ENCODE measurements at regions not wholly inside any gene's neighbourhood (a gene's known extent, or its start where the extent isn't known, plus 50 kb on each side); places are given as distances from the start of the nearest gene placed in this dataset.

- no peak overlapping the region for H3K4me3 Mint-ChIP-seq
- H3K4me1 Mint-ChIP-seq (ENCODE audit: low read depth): no peaks in the 10 kb centered on the region
- H3K36me3 Mint-ChIP-seq (ENCODE audit: insufficient read depth in 2 of 2): no peaks in the 10 kb centered on the region
- no peak overlapping the region for H3K27ac Mint-ChIP-seq
- DNase-seq: no peak
- H3K9me3 Mint-ChIP-seq: peaks cover 6 to 10% of the 10 kb centered on the region in 2 donors
- no peaks in the 10 kb centered on the region for H3K27me3 Mint-ChIP-seq (ENCODE audit: low read depth)
- no peak for ATAC-seq (replicated peaks in 1 of 2)
Observed at GRCh38 chr2:21676676-21677075, 552.9 kb downstream of the TDRD15 start.

GRCh38 chr2:21683838-21684237, 560.1 kb downstream of the TDRD15 start:
- Mint-ChIP-seq H3K36me3 (ENCODE audit: insufficient read depth in 2 of 2) (no peaks in the 10 kb centered on the region), H3K9me3 (peaks cover 7 to 9% of the 10 kb centered on the region in 2 donors), H3K27me3 (ENCODE audit: low read depth) (no peaks in the 10 kb centered on the region), H3K27ac (no peak overlapping the region), H3K4me3 (no peak overlapping the region), H3K4me1 (ENCODE audit: low read depth) (no peaks in the 10 kb centered on the region)
- DNase-seq (no peak), ATAC-seq (replicated peaks in 1 of 2) (no peak)

- H3K27me3 Mint-ChIP-seq (ENCODE audit: low read depth): no peaks in the 10 kb centered on the region
- no peak overlapping the region for H3K27ac Mint-ChIP-seq
- no peak overlapping the region for H3K4me3 Mint-ChIP-seq
- DNase-seq (no peak), ATAC-seq (replicated peaks in 1 of 2) (no peak)
- H3K9me3 Mint-ChIP-seq: peaks cover 2 to 4% of the 10 kb centered on the region in 2 donors
- no peaks in the 10 kb centered on the region for H3K36me3 Mint-ChIP-seq (ENCODE audit: insufficient read depth in 2 of 2)
- no peaks in the 10 kb centered on the region for H3K4me1 Mint-ChIP-seq (ENCODE audit: low read depth)
Observed at GRCh38 chr2:21687589-21687988, 563.8 kb downstream of the TDRD15 start.

GRCh38 chr2:21690005-21690404, 566.2 kb downstream of the TDRD15 start:
- H3K9me3 Mint-ChIP-seq: peaks cover 2 to 4% of the 10 kb centered on the region in 2 donors
- H3K36me3 Mint-ChIP-seq (ENCODE audit: insufficient read depth in 2 of 2): no peaks in the 10 kb centered on the region
- H3K27me3 Mint-ChIP-seq (ENCODE audit: low read depth): no peaks in the 10 kb centered on the region
- no peak overlapping the region for H3K27ac Mint-ChIP-seq
- no peak for ATAC-seq (replicated peaks in 1 of 2)
- no peak for DNase-seq
- H3K4me1 Mint-ChIP-seq (ENCODE audit: low read depth): no peaks in the 10 kb centered on the region
- H3K4me3 Mint-ChIP-seq: no peak overlapping the region

- no peak overlapping the region for H3K4me3 Mint-ChIP-seq
- no peaks in the 10 kb centered on the region for H3K36me3 Mint-ChIP-seq (ENCODE audit: insufficient read depth in 2 of 2)
- ATAC-seq (replicated peaks in 1 of 2): no peak
- no peaks in the 10 kb centered on the region for H3K27me3 Mint-ChIP-seq (ENCODE audit: low read depth)
- no peak overlapping the region for H3K27ac Mint-ChIP-seq
- H3K9me3 Mint-ChIP-seq: peaks cover 0 to 4% of the 10 kb centered on the region in 2 donors
- no peaks in the 10 kb centered on the region for H3K4me1 Mint-ChIP-seq (ENCODE audit: low read depth)
- DNase-seq: no peak
Observed at GRCh38 chr2:21693081-21693480, 569.3 kb downstream of the TDRD15 start.

GRCh38 chr2:21694079-21694878, 570.5 kb downstream of the TDRD15 start:
- Mint-ChIP-seq H3K4me3 (no peak overlapping the region), H3K27me3 (ENCODE audit: low read depth) (no peaks in the 10 kb centered on the region), H3K9me3 (peaks cover 0 to 5% of the 10 kb centered on the region in 2 donors), H3K27ac (no peak overlapping the region), H3K36me3 (ENCODE audit: insufficient read depth in 2 of 2) (no peaks in the 10 kb centered on the region), H3K4me1 (ENCODE audit: low read depth) (no peaks in the 10 kb centered on the region)
- ATAC-seq (replicated peaks in 1 of 2) (no peak), DNase-seq (no peak)

GRCh38 chr2:21696900-21697299, 573.1 kb downstream of the TDRD15 start:
- Mint-ChIP-seq H3K9me3 (peaks cover 2 to 5% of the 10 kb centered on the region in 2 donors), H3K27ac (no peak overlapping the region), H3K4me1 (ENCODE audit: low read depth) (no peaks in the 10 kb centered on the region), H3K27me3 (ENCODE audit: low read depth) (no peaks in the 10 kb centered on the region), H3K4me3 (no peak overlapping the region), H3K36me3 (ENCODE audit: insufficient read depth in 2 of 2) (no peaks in the 10 kb centered on the region)
- no peak for DNase-seq
- ATAC-seq (replicated peaks in 1 of 2): no peak

GRCh38 chr2:21700644-21701043, 576.9 kb downstream of the TDRD15 start:
- H3K9me3 Mint-ChIP-seq: peaks cover 2 to 3% of the 10 kb centered on the region in 2 donors
- DNase-seq (no peak), ATAC-seq (replicated peaks in 1 of 2) (no peak)
- no peak overlapping the region for H3K4me3 Mint-ChIP-seq
- H3K36me3 Mint-ChIP-seq (ENCODE audit: insufficient read depth in 2 of 2): no peaks in the 10 kb centered on the region
- no peak overlapping the region for H3K27ac Mint-ChIP-seq
- H3K27me3 Mint-ChIP-seq (ENCODE audit: low read depth): no peaks in the 10 kb centered on the region
- no peaks in the 10 kb centered on the region for H3K4me1 Mint-ChIP-seq (ENCODE audit: low read depth)

GRCh38 chr2:21710031-21710430, 586.3 kb downstream of the TDRD15 start:
- no peak overlapping the region for H3K27ac Mint-ChIP-seq
- no peaks in the 10 kb centered on the region for H3K4me1 Mint-ChIP-seq (ENCODE audit: low read depth)
- peaks cover 10 to 11% of the 10 kb centered on the region in 2 donors for H3K9me3 Mint-ChIP-seq

GRCh38 chr2:21710496-21710895, 586.7 kb downstream of the TDRD15 start:
- DNase-seq (no peak), ATAC-seq (replicated peaks in 1 of 2) (no peak)
- Mint-ChIP-seq H3K4me3 (no peak overlapping the region), H3K9me3 (peaks cover 11 to 13% of the 10 kb centered on the region in 2 donors), H3K27me3 (ENCODE audit: low read depth) (no peaks in the 10 kb centered on the region), H3K4me1 (ENCODE audit: low read depth) (no peaks in the 10 kb centered on the region), H3K27ac (no peak overlapping the region), H3K36me3 (ENCODE audit: insufficient read depth in 2 of 2) (no peaks in the 10 kb centered on the region)

More at GRCh38 chr2:21710031-21710430, 586.3 kb downstream of the TDRD15 start:
- ATAC-seq (replicated peaks in 1 of 2) (no peak), DNase-seq (no peak)
- Mint-ChIP-seq H3K27me3 (ENCODE audit: low read depth) (no peaks in the 10 kb centered on the region), H3K4me3 (no peak overlapping the region), H3K36me3 (ENCODE audit: insufficient read depth in 2 of 2) (no peaks in the 10 kb centered on the region)

- Mint-ChIP-seq H3K4me1 (ENCODE audit: low read depth) (no peaks in the 10 kb centered on the region), H3K36me3 (ENCODE audit: insufficient read depth in 2 of 2) (peaks cover 0 to 5% of the 10 kb centered on the region in 2 donors), H3K9me3 (peaks cover 12 to 15% of the 10 kb centered on the region in 2 donors), H3K27ac (no peak overlapping the region), H3K27me3 (ENCODE audit: low read depth) (no peaks in the 10 kb centered on the region), H3K4me3 (no peak overlapping the region)
- ATAC-seq (replicated peaks in 1 of 2): no peak
- no peak for DNase-seq
Observed at GRCh38 chr2:21715887-21716286, 592.1 kb downstream of the TDRD15 start.

GRCh38 chr2:21727101-21727500, 603.3 kb downstream of the TDRD15 start:
- Mint-ChIP-seq H3K36me3 (ENCODE audit: insufficient read depth in 2 of 2) (no peaks in the 10 kb centered on the region), H3K4me1 (ENCODE audit: low read depth) (no peaks in the 10 kb centered on the region), H3K9me3 (peaks cover 1 to 2% of the 10 kb centered on the region in 2 donors), H3K27me3 (ENCODE audit: low read depth) (no peaks in the 10 kb centered on the region), H3K27ac (no peak overlapping the region), H3K4me3 (no peak overlapping the region)
- ATAC-seq (replicated peaks in 1 of 2): no peak
- DNase-seq: no peak

- Mint-ChIP-seq H3K9me3 (peaks cover 1 to 2% of the 10 kb centered on the region in 2 donors), H3K36me3 (ENCODE audit: insufficient read depth in 2 of 2) (no peaks in the 10 kb centered on the region), H3K27ac (no peak overlapping the region), H3K4me3 (no peak overlapping the region), H3K27me3 (ENCODE audit: low read depth) (no peaks in the 10 kb centered on the region), H3K4me1 (ENCODE audit: low read depth) (no peaks in the 10 kb centered on the region)
- DNase-seq (no peak), ATAC-seq (replicated peaks in 1 of 2) (no peak)
Observed at GRCh38 chr2:21728133-21728532, 604.4 kb downstream of the TDRD15 start.

- Mint-ChIP-seq H3K9me3 (peaks cover 4 to 5% of the 10 kb centered on the region in 2 donors), H3K4me1 (ENCODE audit: low read depth) (no peaks in the 10 kb centered on the region), H3K27ac (no peak overlapping the region), H3K27me3 (ENCODE audit: low read depth) (no peaks in the 10 kb centered on the region), H3K4me3 (no peak overlapping the region), H3K36me3 (ENCODE audit: insufficient read depth in 2 of 2) (no peaks in the 10 kb centered on the region)
- ATAC-seq (replicated peaks in 1 of 2): no peak
- DNase-seq: no peak
Observed at GRCh38 chr2:21730141-21730540, 606.4 kb downstream of the TDRD15 start.

Measured in activated T-cell treated with anti-CD3 and anti-CD28 coated beads, Interleukin-2, amount 50 U/mL, for 72 hours (primary cell).